GM12865 (cell line): ENCODE measurements at regions not wholly inside any gene's neighbourhood (a gene's known extent, or its start where the extent isn't known, plus 50 kb on each side); places are given as distances from the start of the nearest gene placed in this dataset.

Experiments
- DNase-seq: peaks from one replicate; pipeline ENCODE4 v3.0.0; 2010; ENCODE audit warnings: low read depth
- H3K4me3 ChIP-seq: 2 replicates; pipeline ENCODE4 v1.5.1; 2011; ENCODE audit warnings: mild to moderate bottlenecking, low read depth, low read length, control low read depth
- CTCF ChIP-seq: IDR thresholded peaks from 2 replicates; pipeline ENCODE4 v1.5.1; 2011; ENCODE audit warnings: low read length, control low read depth, low read depth, inconsistent platforms; ENCODE audit not compliant: insufficient read depth; ENCODE audit errors: missing control alignments

DNA sequence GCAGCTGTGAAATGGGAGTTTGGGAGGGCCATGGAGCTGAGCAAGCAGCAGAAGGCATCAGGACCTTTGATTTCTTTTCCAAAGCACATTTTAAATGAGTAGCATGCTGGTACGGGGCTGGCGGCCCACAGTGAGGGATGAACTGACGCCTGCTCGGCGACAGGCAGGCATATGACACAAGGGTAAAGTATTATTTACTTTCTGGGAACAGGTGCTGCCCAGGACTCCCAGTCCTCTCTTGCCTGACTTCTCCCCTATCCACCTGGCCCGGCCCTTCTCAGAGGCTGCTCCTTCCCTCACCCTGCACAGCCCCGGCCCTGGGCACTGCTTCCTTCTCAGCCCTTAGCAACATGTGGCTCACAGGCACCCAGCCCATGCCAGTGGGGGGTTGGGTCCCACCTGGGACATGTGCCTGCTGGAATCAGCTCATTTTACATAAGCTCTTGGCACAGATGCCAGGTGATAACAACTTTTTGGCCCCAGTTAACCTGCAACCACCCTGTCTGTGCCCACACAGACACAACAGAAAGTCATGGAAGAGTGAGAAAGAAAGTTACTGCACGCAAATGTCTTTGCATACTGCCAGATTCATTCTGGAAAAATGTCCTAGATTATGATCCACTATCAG lies 112.3 kb upstream of the GADD45A start:
- no peak overlapping the region for H3K4me3 ChIP-seq
- no peak for TF ChIP-seq CTCF
- DNase-seq = no peak

DNA sequence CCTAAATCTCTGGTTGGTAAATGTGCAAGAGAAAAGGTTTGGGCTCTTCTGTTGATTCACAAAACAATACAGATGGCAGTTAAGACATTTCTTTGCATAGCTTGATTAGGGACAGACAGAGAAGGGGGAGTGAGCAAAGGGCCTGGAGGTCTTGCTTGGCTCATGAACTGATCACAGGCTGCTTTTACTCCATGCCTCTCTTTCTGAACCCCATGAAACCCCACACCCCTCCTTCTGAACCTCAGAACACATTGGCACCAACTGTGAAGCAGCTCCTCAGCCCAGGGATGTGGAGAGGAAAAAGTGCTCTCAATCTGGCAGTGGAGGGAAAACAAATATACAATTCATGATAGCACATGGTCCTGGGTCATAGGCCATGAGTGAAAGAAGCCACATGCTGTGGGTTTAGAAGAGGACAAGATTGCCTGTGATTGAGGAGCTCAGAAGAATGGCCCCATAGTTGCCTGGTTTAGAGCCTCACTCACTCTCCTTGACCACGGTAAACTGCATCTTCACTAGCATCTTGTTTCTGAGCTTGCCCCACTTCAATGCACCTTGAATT lies 111.6 kb upstream of the GADD45A start:
- DNase-seq = no peak
- TF ChIP-seq CTCF = no peak

DNA sequence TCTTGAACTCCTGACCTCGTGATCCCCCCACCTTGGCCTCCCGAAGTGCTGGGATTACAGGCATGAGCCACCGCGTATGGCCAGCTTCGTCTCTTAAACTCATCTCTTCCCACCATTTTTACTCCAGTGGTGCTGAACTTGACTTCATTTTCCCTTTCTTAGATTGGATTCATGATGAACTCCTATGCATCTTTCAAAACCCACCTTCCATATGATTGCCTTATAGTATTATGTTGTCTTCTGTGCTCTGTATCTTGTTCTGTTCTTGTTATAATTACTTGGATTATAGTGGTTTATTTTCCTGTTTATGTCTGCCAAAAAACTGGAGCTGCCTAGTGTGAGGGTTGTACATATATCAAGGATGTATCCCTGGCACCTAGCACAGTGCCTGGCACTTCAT lies 110.8 kb upstream of the GADD45A start:
- TF ChIP-seq CTCF = no peak
- H3K4me3 ChIP-seq = no peak overlapping the region
- DNase-seq = no peak

More for the DNA sequence above, 111.6 kb upstream of the GADD45A start:
- no peak overlapping the region for H3K4me3 ChIP-seq

GRCh38 chr1:67575861-67576260 lies 109.1 kb upstream of the GADD45A start:
- no peak for DNase-seq
- TF ChIP-seq CTCF = no peak
- H3K4me3 ChIP-seq = no peak overlapping the region

GRCh38 chr1:67576474-67576873 lies 108.5 kb upstream of the GADD45A start:
- DNase-seq = no peak
- H3K4me3 ChIP-seq = no peak overlapping the region
- TF ChIP-seq CTCF = no peak

GRCh38 chr1:67577646-67578045 lies 107.4 kb upstream of the GADD45A start:
- DNase-seq = no peak
- no peak for TF ChIP-seq CTCF
- H3K4me3 ChIP-seq = no peak overlapping the region
